A549 (cell line): ENCODE measurements at regions not wholly inside any gene's neighbourhood (a gene's known extent, or its start where the extent isn't known, plus 50 kb on each side); places are given as distances from the start of the nearest gene placed in this dataset.

Experiments used
- CHD4 ChIP-seq: fragments of 200-600 bp; sonication (generic); IDR thresholded peaks from 2 replicates; pipeline ENCODE4 v1.6.1; 2016; ENCODE audit warnings: antibody characterized with exemption, mild to moderate bottlenecking, borderline replicate concordance
- JUN ChIP-seq, 2 experiments: fragments of >200 bp; sonication (Bioruptor Twin); formaldehyde crosslinking; IDR thresholded peaks; 2 replicates in 1 of 2; 3 replicates in 1 of 2; pipeline ENCODE4 v1.6.1; 2016 to 2017
- JUNB ChIP-seq: fragments of >200 bp; sonication (Bioruptor Twin); formaldehyde crosslinking; IDR thresholded peaks from 2 replicates; pipeline ENCODE4 v1.6.1; 2016
- KDM5A ChIP-seq: fragments of 200-600 bp; sonication (generic); IDR thresholded peaks from 2 replicates; pipeline ENCODE4 v1.6.1; 2016; ENCODE audit warnings: antibody characterized with exemption, mild to moderate bottlenecking
- SMC3 ChIP-seq: fragments of >200 bp; sonication (Bioruptor Twin); formaldehyde crosslinking; IDR thresholded peaks from 3 replicates; pipeline ENCODE4 v1.6.1; 2018; ENCODE audit warnings: inconsistent platforms
- ZFP36 ChIP-seq: fragments of 450-650 bp; IDR thresholded peaks from 2 replicates; pipeline ENCODE4 v1.6.1; 2014; ENCODE audit warnings: borderline replicate concordance; ENCODE audit not compliant: partially characterized antibody
- TF ChIP-seq, protein P1 (sequence below): fragments of >200 bp; sonication (Bioruptor Twin); formaldehyde crosslinking; IDR thresholded peaks from 3 replicates; pipeline ENCODE4 v1.5.1; 2016
- TF ChIP-seq, protein P2 (sequence below): IDR thresholded peaks from 2 replicates; pipeline ENCODE4 v1.6.1; 2012; ENCODE audit warnings: low read depth, borderline replicate concordance
- TF ChIP-seq, protein P3 (sequence below): fragments of 150-350 bp; IDR thresholded peaks from 2 replicates; pipeline ENCODE4 v1.6.1; 2014; ENCODE audit warnings: low read depth, mild to moderate bottlenecking, low read length
- TF ChIP-seq, protein P4 (sequence below): IDR thresholded peaks from 2 replicates; pipeline ENCODE4 v1.6.1; 2012

DNA sequence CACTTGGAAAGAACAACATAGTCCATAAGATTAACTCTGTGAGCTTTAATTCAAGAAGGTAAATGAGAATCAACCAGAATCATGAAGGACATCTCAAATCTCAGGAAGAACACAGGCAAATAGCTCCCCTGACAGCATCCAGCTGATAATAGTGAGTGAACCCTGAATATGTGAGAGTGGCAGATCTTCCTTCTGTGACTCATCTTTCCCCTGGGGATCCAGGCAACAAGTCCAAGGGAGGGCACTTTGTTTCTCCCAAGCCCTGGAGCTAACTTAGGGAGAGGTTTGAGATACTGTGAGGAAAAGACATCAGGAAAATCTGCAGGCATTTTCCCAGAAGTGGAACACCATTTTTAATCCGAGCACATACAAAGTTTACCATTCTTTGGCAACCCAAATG, 763.9 kb upstream of the MGAT4C start:
- TF ChIP-seq, protein P1, sequence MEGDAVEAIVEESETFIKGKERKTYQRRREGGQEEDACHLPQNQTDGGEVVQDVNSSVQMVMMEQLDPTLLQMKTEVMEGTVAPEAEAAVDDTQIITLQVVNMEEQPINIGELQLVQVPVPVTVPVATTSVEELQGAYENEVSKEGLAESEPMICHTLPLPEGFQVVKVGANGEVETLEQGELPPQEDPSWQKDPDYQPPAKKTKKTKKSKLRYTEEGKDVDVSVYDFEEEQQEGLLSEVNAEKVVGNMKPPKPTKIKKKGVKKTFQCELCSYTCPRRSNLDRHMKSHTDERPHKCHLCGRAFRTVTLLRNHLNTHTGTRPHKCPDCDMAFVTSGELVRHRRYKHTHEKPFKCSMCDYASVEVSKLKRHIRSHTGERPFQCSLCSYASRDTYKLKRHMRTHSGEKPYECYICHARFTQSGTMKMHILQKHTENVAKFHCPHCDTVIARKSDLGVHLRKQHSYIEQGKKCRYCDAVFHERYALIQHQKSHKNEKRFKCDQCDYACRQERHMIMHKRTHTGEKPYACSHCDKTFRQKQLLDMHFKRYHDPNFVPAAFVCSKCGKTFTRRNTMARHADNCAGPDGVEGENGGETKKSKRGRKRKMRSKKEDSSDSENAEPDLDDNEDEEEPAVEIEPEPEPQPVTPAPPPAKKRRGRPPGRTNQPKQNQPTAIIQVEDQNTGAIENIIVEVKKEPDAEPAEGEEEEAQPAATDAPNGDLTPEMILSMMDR: no peak
- TF ChIP-seq, protein P2, sequence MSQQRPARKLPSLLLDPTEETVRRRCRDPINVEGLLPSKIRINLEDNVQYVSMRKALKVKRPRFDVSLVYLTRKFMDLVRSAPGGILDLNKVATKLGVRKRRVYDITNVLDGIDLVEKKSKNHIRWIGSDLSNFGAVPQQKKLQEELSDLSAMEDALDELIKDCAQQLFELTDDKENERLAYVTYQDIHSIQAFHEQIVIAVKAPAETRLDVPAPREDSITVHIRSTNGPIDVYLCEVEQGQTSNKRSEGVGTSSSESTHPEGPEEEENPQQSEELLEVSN: no peak
- TF ChIP-seq, protein P3, sequence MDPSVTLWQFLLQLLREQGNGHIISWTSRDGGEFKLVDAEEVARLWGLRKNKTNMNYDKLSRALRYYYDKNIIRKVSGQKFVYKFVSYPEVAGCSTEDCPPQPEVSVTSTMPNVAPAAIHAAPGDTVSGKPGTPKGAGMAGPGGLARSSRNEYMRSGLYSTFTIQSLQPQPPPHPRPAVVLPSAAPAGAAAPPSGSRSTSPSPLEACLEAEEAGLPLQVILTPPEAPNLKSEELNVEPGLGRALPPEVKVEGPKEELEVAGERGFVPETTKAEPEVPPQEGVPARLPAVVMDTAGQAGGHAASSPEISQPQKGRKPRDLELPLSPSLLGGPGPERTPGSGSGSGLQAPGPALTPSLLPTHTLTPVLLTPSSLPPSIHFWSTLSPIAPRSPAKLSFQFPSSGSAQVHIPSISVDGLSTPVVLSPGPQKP: no peak
- TF ChIP-seq ZFP36: no peak
- no peak for TF ChIP-seq SMC3
- TF ChIP-seq CHD4: no peak
- TF ChIP-seq, protein P4, sequence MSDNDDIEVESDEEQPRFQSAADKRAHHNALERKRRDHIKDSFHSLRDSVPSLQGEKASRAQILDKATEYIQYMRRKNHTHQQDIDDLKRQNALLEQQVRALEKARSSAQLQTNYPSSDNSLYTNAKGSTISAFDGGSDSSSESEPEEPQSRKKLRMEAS: no peak
- TF ChIP-seq JUNB: no peak
- TF ChIP-seq JUN (IDR thresholded peaks at IDR 0.05): no peak
- no peak for TF ChIP-seq KDM5A
